OCI-LY3 (cell line): ENCODE measurements at regions not wholly inside any gene's neighbourhood (a gene's known extent, or its start where the extent isn't known, plus 50 kb on each side); places are given as distances from the start of the nearest gene placed in this dataset.

Source experiments
- EZH2phosphoT487 ChIP-seq: fragments of 200-600 bp; shearing (Covaris generic); IDR thresholded peaks from 2 replicates; pipeline ENCODE4 v1.6.1; 2018; ENCODE audit warnings: antibody characterized with exemption, mixed run types, low read depth
- TF ChIP-seq, protein P1 (sequence below): fragments of 200-600, 300-600 bp; sonication (generic); IDR thresholded peaks from 2 replicates; pipeline ENCODE4 v1.5.1; 2014; ENCODE audit warnings: antibody characterized with exemption, low read length, low read depth

DNA sequence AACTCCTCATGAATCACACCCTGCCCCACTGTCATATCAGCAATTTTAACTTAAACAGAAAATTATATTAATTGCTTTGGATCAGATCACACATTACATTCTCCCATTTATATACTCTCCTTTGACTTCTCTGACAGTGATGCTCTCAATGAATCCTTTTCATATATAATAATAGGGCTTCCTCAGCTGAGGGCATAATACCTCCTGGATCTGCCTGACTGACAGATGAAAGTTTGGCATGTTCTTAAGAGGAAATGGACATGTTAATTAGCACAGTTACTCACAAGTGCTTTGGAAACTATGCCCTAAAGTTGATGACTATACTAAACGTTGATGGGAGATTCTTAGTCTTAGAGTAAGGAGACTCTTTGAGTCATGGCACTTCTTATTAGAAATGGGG is 478.2 kb upstream of the LRRN3 start:
- TF ChIP-seq, protein P1, sequence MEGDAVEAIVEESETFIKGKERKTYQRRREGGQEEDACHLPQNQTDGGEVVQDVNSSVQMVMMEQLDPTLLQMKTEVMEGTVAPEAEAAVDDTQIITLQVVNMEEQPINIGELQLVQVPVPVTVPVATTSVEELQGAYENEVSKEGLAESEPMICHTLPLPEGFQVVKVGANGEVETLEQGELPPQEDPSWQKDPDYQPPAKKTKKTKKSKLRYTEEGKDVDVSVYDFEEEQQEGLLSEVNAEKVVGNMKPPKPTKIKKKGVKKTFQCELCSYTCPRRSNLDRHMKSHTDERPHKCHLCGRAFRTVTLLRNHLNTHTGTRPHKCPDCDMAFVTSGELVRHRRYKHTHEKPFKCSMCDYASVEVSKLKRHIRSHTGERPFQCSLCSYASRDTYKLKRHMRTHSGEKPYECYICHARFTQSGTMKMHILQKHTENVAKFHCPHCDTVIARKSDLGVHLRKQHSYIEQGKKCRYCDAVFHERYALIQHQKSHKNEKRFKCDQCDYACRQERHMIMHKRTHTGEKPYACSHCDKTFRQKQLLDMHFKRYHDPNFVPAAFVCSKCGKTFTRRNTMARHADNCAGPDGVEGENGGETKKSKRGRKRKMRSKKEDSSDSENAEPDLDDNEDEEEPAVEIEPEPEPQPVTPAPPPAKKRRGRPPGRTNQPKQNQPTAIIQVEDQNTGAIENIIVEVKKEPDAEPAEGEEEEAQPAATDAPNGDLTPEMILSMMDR, result no peak
- no peak for TF ChIP-seq EZH2phosphoT487
